ENCODE measurements at regions not wholly inside any gene's neighbourhood (a gene's known extent, or its start where the extent isn't known, plus 50 kb on each side); places are given as distances from the start of the nearest gene placed in this dataset.

DNA sequence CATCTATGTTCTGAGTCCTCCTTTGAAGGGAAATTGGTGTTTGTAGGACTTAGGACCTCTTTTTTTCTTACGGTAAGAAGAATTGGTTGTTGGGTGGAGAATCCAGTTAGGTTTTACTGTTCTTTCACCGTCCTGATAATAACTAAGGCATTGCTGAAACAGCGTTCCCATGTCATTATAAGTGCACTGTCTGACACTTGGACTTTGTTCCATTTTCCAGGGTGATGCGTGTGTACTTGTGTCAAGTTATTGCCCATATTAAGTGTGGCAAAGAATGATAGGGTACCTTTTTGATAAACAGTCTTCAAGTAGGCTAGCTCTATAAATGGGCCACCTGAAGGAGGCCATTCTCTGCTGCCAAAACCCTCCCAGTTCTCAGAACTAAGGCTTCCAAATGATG lies 119.7 kb downstream of the AASDH start:
- TF ChIP-seq, protein P1, sequence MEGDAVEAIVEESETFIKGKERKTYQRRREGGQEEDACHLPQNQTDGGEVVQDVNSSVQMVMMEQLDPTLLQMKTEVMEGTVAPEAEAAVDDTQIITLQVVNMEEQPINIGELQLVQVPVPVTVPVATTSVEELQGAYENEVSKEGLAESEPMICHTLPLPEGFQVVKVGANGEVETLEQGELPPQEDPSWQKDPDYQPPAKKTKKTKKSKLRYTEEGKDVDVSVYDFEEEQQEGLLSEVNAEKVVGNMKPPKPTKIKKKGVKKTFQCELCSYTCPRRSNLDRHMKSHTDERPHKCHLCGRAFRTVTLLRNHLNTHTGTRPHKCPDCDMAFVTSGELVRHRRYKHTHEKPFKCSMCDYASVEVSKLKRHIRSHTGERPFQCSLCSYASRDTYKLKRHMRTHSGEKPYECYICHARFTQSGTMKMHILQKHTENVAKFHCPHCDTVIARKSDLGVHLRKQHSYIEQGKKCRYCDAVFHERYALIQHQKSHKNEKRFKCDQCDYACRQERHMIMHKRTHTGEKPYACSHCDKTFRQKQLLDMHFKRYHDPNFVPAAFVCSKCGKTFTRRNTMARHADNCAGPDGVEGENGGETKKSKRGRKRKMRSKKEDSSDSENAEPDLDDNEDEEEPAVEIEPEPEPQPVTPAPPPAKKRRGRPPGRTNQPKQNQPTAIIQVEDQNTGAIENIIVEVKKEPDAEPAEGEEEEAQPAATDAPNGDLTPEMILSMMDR (IDR thresholded peaks at IDR 0.05): no peak
- no peak for TF ChIP-seq POLR2A (IDR thresholded peaks at IDR 0.05)
- TF ChIP-seq POLR2AphosphoS5 (IDR thresholded peaks at IDR 0.05): no peak
